ENCODE measurements at regions not wholly inside any gene's neighbourhood (a gene's known extent, or its start where the extent isn't known, plus 50 kb on each side); places are given as distances from the start of the nearest gene placed in this dataset.

DNA sequence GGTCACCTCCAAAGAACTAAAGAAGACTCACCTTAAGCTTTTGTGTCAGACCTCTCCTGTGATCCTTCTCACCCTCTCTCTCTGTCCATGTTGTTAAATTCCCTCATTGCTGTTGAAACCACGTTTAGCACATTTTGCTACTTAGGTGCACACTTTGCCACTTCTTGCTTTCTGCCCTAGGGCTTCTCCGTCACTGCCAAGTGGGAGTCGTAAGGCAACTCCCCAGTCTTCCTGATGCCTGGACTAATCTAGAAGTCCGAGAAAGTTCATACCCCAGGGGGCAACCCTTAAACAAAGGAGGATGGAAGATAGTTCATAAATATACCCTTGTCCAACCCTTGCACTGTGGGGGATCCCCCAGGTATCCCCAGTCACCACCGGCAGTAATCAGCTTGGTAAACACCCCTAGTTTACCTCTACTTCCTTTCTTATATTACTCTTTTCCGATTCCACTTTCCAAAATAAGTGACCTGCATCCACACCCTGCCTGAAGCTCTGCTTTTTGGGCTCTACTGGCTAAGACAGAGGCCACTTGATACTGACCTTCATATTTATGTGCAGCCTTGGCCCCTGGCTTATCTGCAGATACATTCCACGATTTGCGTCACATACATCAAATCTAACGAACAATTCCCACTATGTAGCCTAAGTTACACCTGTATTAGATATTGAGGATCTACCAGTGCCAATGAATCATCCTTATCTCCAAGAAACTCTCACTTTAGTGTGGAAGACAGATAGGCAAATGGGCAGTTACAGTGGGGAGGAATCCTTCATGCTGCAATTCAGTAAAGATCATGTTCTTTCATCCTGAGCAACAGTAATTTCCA, 776.2 kb downstream of the RNF144A start:
- TF ChIP-seq, protein P1, sequence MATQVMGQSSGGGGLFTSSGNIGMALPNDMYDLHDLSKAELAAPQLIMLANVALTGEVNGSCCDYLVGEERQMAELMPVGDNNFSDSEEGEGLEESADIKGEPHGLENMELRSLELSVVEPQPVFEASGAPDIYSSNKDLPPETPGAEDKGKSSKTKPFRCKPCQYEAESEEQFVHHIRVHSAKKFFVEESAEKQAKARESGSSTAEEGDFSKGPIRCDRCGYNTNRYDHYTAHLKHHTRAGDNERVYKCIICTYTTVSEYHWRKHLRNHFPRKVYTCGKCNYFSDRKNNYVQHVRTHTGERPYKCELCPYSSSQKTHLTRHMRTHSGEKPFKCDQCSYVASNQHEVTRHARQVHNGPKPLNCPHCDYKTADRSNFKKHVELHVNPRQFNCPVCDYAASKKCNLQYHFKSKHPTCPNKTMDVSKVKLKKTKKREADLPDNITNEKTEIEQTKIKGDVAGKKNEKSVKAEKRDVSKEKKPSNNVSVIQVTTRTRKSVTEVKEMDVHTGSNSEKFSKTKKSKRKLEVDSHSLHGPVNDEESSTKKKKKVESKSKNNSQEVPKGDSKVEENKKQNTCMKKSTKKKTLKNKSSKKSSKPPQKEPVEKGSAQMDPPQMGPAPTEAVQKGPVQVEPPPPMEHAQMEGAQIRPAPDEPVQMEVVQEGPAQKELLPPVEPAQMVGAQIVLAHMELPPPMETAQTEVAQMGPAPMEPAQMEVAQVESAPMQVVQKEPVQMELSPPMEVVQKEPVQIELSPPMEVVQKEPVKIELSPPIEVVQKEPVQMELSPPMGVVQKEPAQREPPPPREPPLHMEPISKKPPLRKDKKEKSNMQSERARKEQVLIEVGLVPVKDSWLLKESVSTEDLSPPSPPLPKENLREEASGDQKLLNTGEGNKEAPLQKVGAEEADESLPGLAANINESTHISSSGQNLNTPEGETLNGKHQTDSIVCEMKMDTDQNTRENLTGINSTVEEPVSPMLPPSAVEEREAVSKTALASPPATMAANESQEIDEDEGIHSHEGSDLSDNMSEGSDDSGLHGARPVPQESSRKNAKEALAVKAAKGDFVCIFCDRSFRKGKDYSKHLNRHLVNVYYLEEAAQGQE (IDR thresholded peaks at IDR 0.05; ENCODE audit: insufficient read depth in 1 of 2, low read depth in 2 of 2, low read length in 2 of 2) = no peak
- TF ChIP-seq POLR2AphosphoS5 (IDR thresholded peaks at IDR 0.05; ENCODE audit: low read depth, low read length) = no peak
- no peak for TF ChIP-seq SIN3A (IDR thresholded peaks at IDR 0.05; ENCODE audit: borderline replicate concordance, insufficient read depth, low read length)
- no peak for TF ChIP-seq TAF1 (IDR thresholded peaks at IDR 0.05; ENCODE audit: borderline replicate concordance, insufficient read depth, low read length)
- no peak for TF ChIP-seq FOXP2 (optimal IDR thresholded peaks at IDR 0.05; ENCODE audit: borderline replicate concordance, extremely low read depth, extremely low read length, insufficient read depth)
